Endothelial cell of umbilical vein (primary cell): ENCODE measurements at regions not wholly inside any gene's neighbourhood (a gene's known extent, or its start where the extent isn't known, plus 50 kb on each side); places are given as distances from the start of the nearest gene placed in this dataset.

ENCODE experiments used
- BruUV-seq: library from RNA; stranded (reverse); fragments of 400-500 nt; replicated peaks from 2 replicates; lab custom pipeline; 2021; lab: Mats Ljungman, UMichigan
- CTCF ChIA-PET: fragments of 300-600, 350-600 bp; sonication (Branson Sonifier 250); formaldehyde crosslinking; loops from one replicate; lab custom pipeline; 2021; ENCODE audit warnings: antibody characterized with exemption, inconsistent platforms; lab: Charles Lee
- POLR2A ChIA-PET: fragments of 300-600, 350-600 bp; sonication (Branson Sonifier 250); formaldehyde crosslinking; loops from one replicate; lab custom pipeline; 2021; ENCODE audit warnings: antibody characterized with exemption, inconsistent platforms; lab: Charles Lee
- DNase-seq: peaks from one replicate; pipeline ENCODE4 v3.0.0-alpha.2; 2011; ENCODE audit warnings: low read depth, low spot score
- FAIRE-seq: peaks from 2 replicates; lab custom pipeline; 2011; peaks lifted over from hg19 to GRCh38; lab: Jason Lieb, UNC
- H2AFZ ChIP-seq: 2 replicates; pipeline ENCODE4 v1.6.0; 2012; ENCODE audit warnings: low read depth, low read length, control low read depth, inconsistent platforms
- H3K27ac ChIP-seq: 2 replicates; pipeline ENCODE4 v1.5.1; 2011; ENCODE audit warnings: low read depth, mild to moderate bottlenecking, control low read depth, low read length, moderate library complexity; ENCODE audit not compliant: insufficient read depth
- H3K27me3 ChIP-seq, 2 experiments: 2 replicates each; pipeline versions ENCODE4 v1.6.0 to v1.6.1; 2011; ENCODE audit warnings: low read length in 2 of 2, mixed read lengths in 1 of 2; ENCODE audit not compliant: control insufficient read depth in 2 of 2, insufficient read depth in 2 of 2
- H3K36me3 ChIP-seq, 2 experiments: 2 replicates in 1 of 2; 3 replicates in 1 of 2; pipeline ENCODE4 v1.5.1; 2011; ENCODE audit warnings: low read length in 2 of 2, mild to moderate bottlenecking in 1 of 2, moderate library complexity in 1 of 2; ENCODE audit not compliant: control insufficient read depth in 2 of 2, insufficient read depth in 2 of 2; ENCODE audit errors: extremely low read depth in 1 of 2
- H3K4me1 ChIP-seq: 3 replicates; pipeline ENCODE4 v1.5.1; 2011; ENCODE audit warnings: mild to moderate bottlenecking, low read length; ENCODE audit not compliant: control insufficient read depth, insufficient read depth; ENCODE audit errors: extremely low read depth
- H3K4me2 ChIP-seq: 2 replicates; pipeline ENCODE4 v1.6.1; 2011; ENCODE audit warnings: low read length, control low read depth, mixed read lengths; ENCODE audit not compliant: insufficient read depth
- H3K4me3 ChIP-seq, 3 experiments: fragments of 200-600 bp in 1 of 3; sonication (generic), shearing (Covaris generic) in 1 of 3; replicated peaks in 1 of 3; 2 replicates each; pipeline ENCODE4 v1.5.1; 2011 to 2016; ENCODE audit warnings: control low read depth in 3 of 3, low read length in 3 of 3, mild to moderate bottlenecking in 2 of 3, inconsistent platforms in 1 of 3, low read depth in 1 of 3, moderate library complexity in 1 of 3; ENCODE audit not compliant: insufficient read depth in 1 of 3
- H3K79me2 ChIP-seq: 2 replicates; pipeline ENCODE4 v1.6.0; 2012; ENCODE audit warnings: low read length, inconsistent platforms; ENCODE audit not compliant: control insufficient read depth, insufficient read depth
- H3K9ac ChIP-seq: replicated peaks from 2 replicates; pipeline ENCODE3; 2011; ENCODE audit warnings: low read length, control low read depth; ENCODE audit not compliant: insufficient read depth; ENCODE audit errors: extremely low read depth
- H3K9me1 ChIP-seq: replicated peaks from 3 replicates; pipeline ENCODE4 v1.6.0; 2011; ENCODE audit warnings: mild to moderate bottlenecking, low read length; ENCODE audit not compliant: control insufficient read depth, insufficient read depth; ENCODE audit errors: extremely low read depth
- H3K9me3 ChIP-seq: replicated peaks from 2 replicates; pipeline ENCODE4 v1.5.1; 2012; ENCODE audit warnings: low read length, inconsistent platforms; ENCODE audit not compliant: control insufficient read depth, insufficient read depth
- H4K20me1 ChIP-seq: replicated peaks from 2 replicates; pipeline ENCODE3; 2011; ENCODE audit warnings: mild to moderate bottlenecking, low read length; ENCODE audit not compliant: control insufficient read depth, insufficient read depth; ENCODE audit errors: extremely low read depth
- EZH2 ChIP-seq: IDR thresholded peaks from 2 replicates; pipeline ENCODE4 v1.6.1; 2012; ENCODE audit warnings: borderline replicate concordance, low read depth, mild to moderate bottlenecking, moderate library complexity, low read length, inconsistent platforms; ENCODE audit not compliant: severe bottlenecking
- FOS ChIP-seq: IDR thresholded peaks from 2 replicates; pipeline ENCODE4 v1.6.1; 2011; ENCODE audit warnings: mild to moderate bottlenecking, low read length, moderate library complexity, borderline replicate concordance; ENCODE audit not compliant: insufficient read depth
- GATA2 ChIP-seq: IDR thresholded peaks from 2 replicates; pipeline ENCODE4 v1.7.0; 2011; ENCODE audit warnings: low read depth, mild to moderate bottlenecking, moderate library complexity, mixed read lengths, low read length; ENCODE audit not compliant: insufficient read length, insufficient read depth
- JUN ChIP-seq: IDR thresholded peaks from 2 replicates; pipeline ENCODE4 v1.6.1; 2011; ENCODE audit warnings: borderline replicate concordance, low read depth; ENCODE audit not compliant: insufficient read length, insufficient read depth
- MYC ChIP-seq: IDR thresholded peaks from one replicate; pipeline ENCODE4 v1.6.1; 2011; ENCODE audit warnings: mild to moderate bottlenecking, low read depth, low read length
- POLR2A ChIP-seq: IDR thresholded peaks from 2 replicates; pipeline ENCODE4 v1.6.1; 2012; ENCODE audit warnings: low read depth, mild to moderate bottlenecking, control low read depth, low read length
- POLR2AphosphoS5 ChIP-seq: IDR thresholded peaks from 2 replicates; pipeline ENCODE4 v1.6.1; 2012; ENCODE audit warnings: low read depth, mild to moderate bottlenecking, control low read depth, low read length, moderate library complexity; ENCODE audit not compliant: insufficient read depth
- dilution Hi-C: fragments of 300-500 bp; cut with MboI; formaldehyde crosslinking; loops from one replicate; pipeline ENCODE4 v1.15.0; 2019; ENCODE audit warnings: low sequenced_read_pairs; ENCODE audit not compliant: extremely low pct_ligation_motif_present
- intact Hi-C: fragments of 100-400 bp; cut with micrococcal nuclease; formaldehyde crosslinking; loops from one replicate; pipeline ENCODE4 v1.10.0; 2022
- TF ChIP-seq, protein P1 (sequence below): IDR thresholded peaks from 2 replicates; pipeline ENCODE4 v1.6.1; 2011; ENCODE audit not compliant: insufficient read depth, insufficient read length
- TF ChIP-seq, protein P2 (sequence below), 2 donors: IDR thresholded peaks; 1 replicate in 1 of 2; 2 replicates in 1 of 2; pipeline ENCODE4 v1.5.1; 2011; ENCODE audit warnings: low read length in 2 of 2, mild to moderate bottlenecking in 2 of 2, moderate library complexity in 2 of 2, control low read depth in 1 of 2, inconsistent platforms in 1 of 2, low read depth in 1 of 2; ENCODE audit not compliant: insufficient read depth in 1 of 2; ENCODE audit errors: extremely low read depth in 1 of 2

DNA sequence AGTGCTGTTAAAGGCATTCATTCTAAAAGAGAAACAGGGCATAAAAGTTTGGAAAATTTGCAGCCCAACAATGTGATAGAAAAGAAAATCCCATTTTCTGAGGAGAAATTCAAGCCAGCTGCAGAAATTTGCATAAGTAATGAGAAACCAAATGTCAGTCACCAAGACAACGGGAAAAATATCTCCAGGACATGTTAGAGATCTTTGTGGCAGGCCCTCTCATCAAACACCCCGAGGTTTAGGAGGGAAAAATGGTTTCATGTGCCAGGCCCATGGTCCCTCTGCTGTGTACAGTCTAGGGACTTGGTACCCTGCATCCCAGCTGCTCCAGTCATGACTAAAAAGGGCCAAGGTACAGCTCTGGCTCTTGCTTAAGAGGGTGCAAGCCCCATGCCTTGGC, 251.0 kb upstream of the FAR2 start:
- Histone ChIP-seq H3K4me1 (no peaks in the 10 kb centered on the region), H3K9ac (no peak overlapping the region), H3K27ac (no peak overlapping the region), H3K9me1 (no peaks in the 10 kb centered on the region), H3K36me3 (no peaks in the 10 kb centered on the region), H4K20me1 (no peaks in the 10 kb centered on the region), H3K9me3 (no peaks in the 10 kb centered on the region), H2AFZ (no peak overlapping the region), H3K79me2 (no peaks in the 10 kb centered on the region), H3K27me3 (no peaks in the 10 kb centered on the region), H3K4me2 (no peak overlapping the region), H3K4me3 (no peak overlapping the region)
- no peak for DNase-seq
- BruUV-seq = no TSS peak
- CTCF ChIA-PET = no interaction called here
- TF ChIP-seq EZH2 = no peak
- TF ChIP-seq GATA2 = no peak
- no peak for TF ChIP-seq POLR2AphosphoS5
- TF ChIP-seq JUN = no peak
- TF ChIP-seq, protein P1, sequence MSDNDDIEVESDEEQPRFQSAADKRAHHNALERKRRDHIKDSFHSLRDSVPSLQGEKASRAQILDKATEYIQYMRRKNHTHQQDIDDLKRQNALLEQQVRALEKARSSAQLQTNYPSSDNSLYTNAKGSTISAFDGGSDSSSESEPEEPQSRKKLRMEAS = no peak
- TF ChIP-seq POLR2A = no peak
- no peak for TF ChIP-seq FOS
- no peak for TF ChIP-seq MYC
- TF ChIP-seq, protein P2, sequence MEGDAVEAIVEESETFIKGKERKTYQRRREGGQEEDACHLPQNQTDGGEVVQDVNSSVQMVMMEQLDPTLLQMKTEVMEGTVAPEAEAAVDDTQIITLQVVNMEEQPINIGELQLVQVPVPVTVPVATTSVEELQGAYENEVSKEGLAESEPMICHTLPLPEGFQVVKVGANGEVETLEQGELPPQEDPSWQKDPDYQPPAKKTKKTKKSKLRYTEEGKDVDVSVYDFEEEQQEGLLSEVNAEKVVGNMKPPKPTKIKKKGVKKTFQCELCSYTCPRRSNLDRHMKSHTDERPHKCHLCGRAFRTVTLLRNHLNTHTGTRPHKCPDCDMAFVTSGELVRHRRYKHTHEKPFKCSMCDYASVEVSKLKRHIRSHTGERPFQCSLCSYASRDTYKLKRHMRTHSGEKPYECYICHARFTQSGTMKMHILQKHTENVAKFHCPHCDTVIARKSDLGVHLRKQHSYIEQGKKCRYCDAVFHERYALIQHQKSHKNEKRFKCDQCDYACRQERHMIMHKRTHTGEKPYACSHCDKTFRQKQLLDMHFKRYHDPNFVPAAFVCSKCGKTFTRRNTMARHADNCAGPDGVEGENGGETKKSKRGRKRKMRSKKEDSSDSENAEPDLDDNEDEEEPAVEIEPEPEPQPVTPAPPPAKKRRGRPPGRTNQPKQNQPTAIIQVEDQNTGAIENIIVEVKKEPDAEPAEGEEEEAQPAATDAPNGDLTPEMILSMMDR (IDR thresholded peaks at IDR 0.05; ENCODE audit: extremely low read depth in 1 of 2, insufficient read depth in 1 of 2, low read depth in 1 of 2, low read length in 2 of 2) = no peak
- dilution Hi-C loops (no loop called here), intact Hi-C loops (no loop called here)
- no peak for FAIRE-seq
- POLR2A ChIA-PET = no interaction called here
